ENCODE measurements at regions not wholly inside any gene's neighbourhood (a gene's known extent, or its start where the extent isn't known, plus 50 kb on each side); places are given as distances from the start of the nearest gene placed in this dataset.

DNA sequence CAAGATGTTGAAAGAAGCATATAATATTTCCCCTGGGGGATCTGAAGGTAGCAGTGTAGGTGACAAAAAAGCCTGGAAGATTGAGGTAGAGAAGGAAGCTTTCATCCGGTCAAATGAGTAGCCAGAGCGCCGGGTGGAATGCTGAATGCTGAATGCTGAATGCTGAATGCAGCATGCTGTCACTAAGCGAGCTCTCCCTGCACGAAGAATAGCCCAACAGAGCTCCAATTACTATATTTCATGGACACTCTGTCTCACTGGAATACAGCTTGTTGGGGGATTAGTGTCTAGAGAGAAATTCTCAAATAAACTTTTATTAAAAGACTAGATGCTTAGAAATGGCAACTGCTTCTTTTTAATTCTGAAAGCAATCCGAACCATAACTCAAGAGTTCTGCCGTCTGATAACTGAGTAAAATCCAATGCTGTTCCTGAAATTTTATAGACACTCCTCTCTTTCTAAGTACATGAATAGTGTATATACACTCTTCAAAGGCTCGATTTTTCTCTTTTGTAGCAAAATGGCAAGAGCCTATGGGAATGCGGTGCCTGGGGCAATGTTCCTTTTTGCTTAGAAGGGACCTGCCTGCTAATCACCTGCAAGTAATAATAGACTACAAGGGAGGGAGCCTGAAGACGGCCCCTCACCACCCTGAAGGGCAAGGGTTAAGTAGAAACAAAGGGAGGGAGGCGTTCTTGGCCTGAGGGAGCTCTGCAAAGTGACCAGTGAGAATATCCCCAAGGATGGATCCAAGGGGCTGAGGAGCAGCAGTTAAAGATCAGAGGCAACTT is 203.7 kb upstream of the ESRRG start (continued):
- TF ChIP-seq, protein P1, sequence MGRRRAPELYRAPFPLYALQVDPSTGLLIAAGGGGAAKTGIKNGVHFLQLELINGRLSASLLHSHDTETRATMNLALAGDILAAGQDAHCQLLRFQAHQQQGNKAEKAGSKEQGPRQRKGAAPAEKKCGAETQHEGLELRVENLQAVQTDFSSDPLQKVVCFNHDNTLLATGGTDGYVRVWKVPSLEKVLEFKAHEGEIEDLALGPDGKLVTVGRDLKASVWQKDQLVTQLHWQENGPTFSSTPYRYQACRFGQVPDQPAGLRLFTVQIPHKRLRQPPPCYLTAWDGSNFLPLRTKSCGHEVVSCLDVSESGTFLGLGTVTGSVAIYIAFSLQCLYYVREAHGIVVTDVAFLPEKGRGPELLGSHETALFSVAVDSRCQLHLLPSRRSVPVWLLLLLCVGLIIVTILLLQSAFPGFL (CRISPR knock-in tag; IDR thresholded peaks at IDR 0.05): no peak
- TF ChIP-seq BCL6 (CRISPR knock-in tag; IDR thresholded peaks at IDR 0.05) (no peak), NR3C1 (CRISPR knock-in tag; IDR thresholded peaks at IDR 0.05) (no peak)

DNA sequence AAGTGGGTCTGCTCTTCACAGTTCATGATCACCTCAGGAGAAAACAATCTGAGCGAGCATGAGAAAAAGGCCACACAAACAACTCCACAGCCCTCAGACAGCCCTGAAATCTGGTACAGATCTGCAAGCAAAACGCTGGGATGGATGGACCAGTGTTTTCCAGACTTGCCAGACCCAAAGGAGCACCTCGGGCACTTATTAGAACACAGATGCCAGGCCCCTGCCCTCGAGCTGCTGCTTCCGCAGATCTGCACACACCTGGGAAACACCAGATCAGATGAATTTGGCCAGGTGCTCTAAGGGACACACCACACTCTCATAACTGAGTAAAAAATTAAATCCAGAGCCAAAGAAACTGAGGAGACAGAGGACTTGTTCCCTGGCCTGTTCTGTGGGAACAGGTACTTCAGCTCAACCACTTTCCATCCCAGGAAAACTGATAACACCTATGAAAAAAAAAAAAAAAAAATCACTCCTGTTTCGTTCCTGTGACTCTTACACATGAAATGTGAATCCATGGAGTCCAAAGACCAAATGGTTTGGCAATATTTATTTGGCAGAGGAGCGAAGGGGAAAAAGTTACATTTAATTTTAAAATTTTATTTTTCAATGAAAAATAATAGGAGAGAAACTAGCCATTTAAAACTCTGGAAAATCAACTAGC is 202.9 kb upstream of the ESRRG start:
- Histone ChIP-seq H3K9me3 (replicated peaks; ENCODE audit: control insufficient read depth, insufficient read depth, low read depth, low read length) (no peaks in the 10 kb centered on the region), H3K27ac (ENCODE audit: extremely low read depth, low read depth, low read length) (no peak overlapping the region), H3K36me3 (ENCODE audit: control insufficient read depth, insufficient read depth, low read length) (no peaks in the 10 kb centered on the region), H4K20me1 (replicated peaks; ENCODE audit: control insufficient read depth, insufficient read depth, low read length) (no peaks in the 10 kb centered on the region), H3K9me1 (ENCODE audit: control insufficient read depth, insufficient read depth, low read length) (no peaks in the 10 kb centered on the region), H3K4me3 (no peak overlapping the region), H3K4me2 (ENCODE audit: insufficient read depth, low read length) (no peak overlapping the region), H3K79me2 (ENCODE audit: control insufficient read depth, insufficient read depth, low read length) (no peaks in the 10 kb centered on the region), H3K9ac (ENCODE audit: insufficient read depth in 1 of 2, low read depth in 2 of 2, low read length in 2 of 2) (no peak overlapping the region), H3K4me1 (replicated peaks in 1 of 2; ENCODE audit: control insufficient read depth in 2 of 2, insufficient read depth in 2 of 2, low read length in 2 of 2) (no peaks in the 10 kb centered on the region), H3K27me3 (ENCODE audit: control insufficient read depth in 2 of 2, insufficient read depth in 2 of 2, low read length in 2 of 2) (no peaks in the 10 kb centered on the region), H2AFZ (ENCODE audit: low read depth, low read length) (no peak overlapping the region)
- FAIRE-seq (no peak), DNase-seq (ENCODE audit: extremely low read depth in 1 of 4, low spot score in 3 of 4) (no peak), ATAC-seq (no peak)
- in situ Hi-C loops (cut with MboI) (no loop called here), intact Hi-C loops (cut with micrococcal nuclease) (no loop called here)
- POLR2A ChIA-PET: interaction anchor here (0.6 kb wide), 1 partner anchor 1262 kb away, joined by 3 read pairs; no protein-coding TSS in a partner anchor
- BruUV-seq (replicated peaks): no TSS peak
- under 1% methylated on average over 7 of the region's 7 CpGs for WGBS (ENCODE audit: insufficient coverage, low coverage, missing lambda C conversion rate)
- CTCF ChIA-PET (ENCODE audit: low intra/inter-chr PET ratio): no interaction called here
- no peak for TF ChIP-seq HMGN3 (IDR thresholded peaks at IDR 0.05; ENCODE audit: borderline replicate concordance, extremely low read depth, insufficient read length, low read depth, low read length)
- no peak for TF ChIP-seq PURB (CRISPR knock-in tag; IDR thresholded peaks at IDR 0.05; ENCODE audit: low read depth)
- TF ChIP-seq, protein P2, sequence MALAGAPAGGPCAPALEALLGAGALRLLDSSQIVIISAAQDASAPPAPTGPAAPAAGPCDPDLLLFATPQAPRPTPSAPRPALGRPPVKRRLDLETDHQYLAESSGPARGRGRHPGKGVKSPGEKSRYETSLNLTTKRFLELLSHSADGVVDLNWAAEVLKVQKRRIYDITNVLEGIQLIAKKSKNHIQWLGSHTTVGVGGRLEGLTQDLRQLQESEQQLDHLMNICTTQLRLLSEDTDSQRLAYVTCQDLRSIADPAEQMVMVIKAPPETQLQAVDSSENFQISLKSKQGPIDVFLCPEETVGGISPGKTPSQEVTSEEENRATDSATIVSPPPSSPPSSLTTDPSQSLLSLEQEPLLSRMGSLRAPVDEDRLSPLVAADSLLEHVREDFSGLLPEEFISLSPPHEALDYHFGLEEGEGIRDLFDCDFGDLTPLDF (CRISPR knock-in tag; IDR thresholded peaks at IDR 0.05): no peak
- TF ChIP-seq PHF8 (IDR thresholded peaks at IDR 0.05; ENCODE audit: borderline replicate concordance, low read length): no peak
- TF ChIP-seq SMAD1 (IDR thresholded peaks at IDR 0.05; ENCODE audit: low read depth, low read length, partially characterized antibody): no peak
- no peak for TF ChIP-seq TAF15 (IDR thresholded peaks at IDR 0.05; ENCODE audit: low read depth, low read length)
- TF ChIP-seq XRCC3 (IDR thresholded peaks at IDR 0.05): no peak
- no peak for TF ChIP-seq STAT5B (CRISPR knock-in tag; IDR thresholded peaks at IDR 0.05)
- TF ChIP-seq NFIX (CRISPR knock-in tag; IDR thresholded peaks at IDR 0.05; ENCODE audit: low read depth): no peak
- no peak for TF ChIP-seq NEUROD1 (IDR thresholded peaks at IDR 0.05; ENCODE audit: borderline replicate concordance, low read depth, low read length, partially characterized antibody)
- TF ChIP-seq, protein P3, sequence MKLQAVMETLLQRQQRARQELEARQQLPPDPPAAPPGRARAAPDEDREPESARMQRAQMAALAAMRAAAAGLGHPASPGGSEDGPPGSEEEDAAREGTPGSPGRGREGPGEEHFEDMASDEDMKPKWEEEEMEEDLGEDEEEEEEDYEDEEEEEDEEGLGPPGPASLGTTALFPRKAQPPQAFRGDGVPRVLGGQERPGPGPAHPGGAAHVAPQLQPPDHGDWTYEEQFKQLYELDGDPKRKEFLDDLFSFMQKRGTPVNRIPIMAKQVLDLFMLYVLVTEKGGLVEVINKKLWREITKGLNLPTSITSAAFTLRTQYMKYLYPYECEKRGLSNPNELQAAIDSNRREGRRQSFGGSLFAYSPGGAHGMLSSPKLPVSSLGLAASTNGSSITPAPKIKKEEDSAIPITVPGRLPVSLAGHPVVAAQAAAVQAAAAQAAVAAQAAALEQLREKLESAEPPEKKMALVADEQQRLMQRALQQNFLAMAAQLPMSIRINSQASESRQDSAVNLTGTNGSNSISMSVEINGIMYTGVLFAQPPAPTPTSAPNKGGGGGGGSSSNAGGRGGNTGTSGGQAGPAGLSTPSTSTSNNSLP (IDR thresholded peaks at IDR 0.05; ENCODE audit: borderline replicate concordance, low read depth, low read length): no peak
